MCF 10A (cell line): ENCODE measurements at regions not wholly inside any gene's neighbourhood (a gene's known extent, or its start where the extent isn't known, plus 50 kb on each side); places are given as distances from the start of the nearest gene placed in this dataset.

Source experiments
- BruUV-seq: library from RNA; stranded (reverse); fragments of 400-500 nt; replicated peaks from 2 replicates; lab custom pipeline; 2021; lab: Mats Ljungman, UMichigan
- CTCF ChIA-PET: fragments of 300-600 bp; sonication (Branson Sonifier 250); formaldehyde crosslinking; extraction: SDS; loops from one replicate; lab custom pipeline; 2021; ENCODE audit warnings: antibody characterized with exemption, inconsistent platforms; lab: Yijun Ruan, JAX
- POLR2A ChIA-PET: fragments of 300-600, 350-650 bp; sonication (Branson Sonifier 250); formaldehyde crosslinking; extraction: SDS; loops from one replicate; lab custom pipeline; 2020; ENCODE audit warnings: antibody characterized with exemption, inconsistent platforms; lab: Yijun Ruan, JAX
- DNase-seq: peaks from one replicate; pipeline ENCODE4 v3.0.0-alpha.2; 2018; ENCODE audit not compliant: unreplicated experiment
- H3K27ac Mint-ChIP-seq: one replicate; pipeline ENCODE4 v1.8.0; 2022; ENCODE audit warnings: mild to moderate bottlenecking, low read depth, mixed read lengths; ENCODE audit not compliant: unreplicated experiment
- H3K27me3 Mint-ChIP-seq: one replicate; pipeline ENCODE4 v1.8.0; 2022; ENCODE audit warnings: mixed read lengths; ENCODE audit not compliant: insufficient read depth, unreplicated experiment
- H3K36me3 Mint-ChIP-seq: one replicate; pipeline ENCODE4 v1.8.0; 2022; ENCODE audit warnings: mild to moderate bottlenecking, moderate library complexity, mixed read lengths; ENCODE audit not compliant: insufficient read depth, unreplicated experiment
- H3K4me1 Mint-ChIP-seq: one replicate; pipeline ENCODE4 v1.8.0; 2022; ENCODE audit warnings: mixed read lengths; ENCODE audit not compliant: insufficient read depth, unreplicated experiment
- H3K4me3 Mint-ChIP-seq: one replicate; pipeline ENCODE4 v1.8.0; 2022; ENCODE audit warnings: mild to moderate bottlenecking, moderate library complexity, mixed read lengths; ENCODE audit not compliant: unreplicated experiment
- H3K9me3 Mint-ChIP-seq: one replicate; pipeline ENCODE4 v1.8.0; 2022; ENCODE audit warnings: mixed read lengths; ENCODE audit not compliant: unreplicated experiment
- intact Hi-C: fragments of 100-400 bp; cut with micrococcal nuclease; formaldehyde crosslinking; loops from 2 replicates; pipeline ENCODE4 v1.14.1; 2022
- TF ChIP-seq, protein P1 (sequence below): fragments of 200-600 bp; IDR thresholded peaks from one replicate; pipeline ENCODE4 v1.8.0; 2022; ENCODE audit warnings: antibody characterized with exemption, mild to moderate bottlenecking; ENCODE audit not compliant: unreplicated experiment

DNA sequence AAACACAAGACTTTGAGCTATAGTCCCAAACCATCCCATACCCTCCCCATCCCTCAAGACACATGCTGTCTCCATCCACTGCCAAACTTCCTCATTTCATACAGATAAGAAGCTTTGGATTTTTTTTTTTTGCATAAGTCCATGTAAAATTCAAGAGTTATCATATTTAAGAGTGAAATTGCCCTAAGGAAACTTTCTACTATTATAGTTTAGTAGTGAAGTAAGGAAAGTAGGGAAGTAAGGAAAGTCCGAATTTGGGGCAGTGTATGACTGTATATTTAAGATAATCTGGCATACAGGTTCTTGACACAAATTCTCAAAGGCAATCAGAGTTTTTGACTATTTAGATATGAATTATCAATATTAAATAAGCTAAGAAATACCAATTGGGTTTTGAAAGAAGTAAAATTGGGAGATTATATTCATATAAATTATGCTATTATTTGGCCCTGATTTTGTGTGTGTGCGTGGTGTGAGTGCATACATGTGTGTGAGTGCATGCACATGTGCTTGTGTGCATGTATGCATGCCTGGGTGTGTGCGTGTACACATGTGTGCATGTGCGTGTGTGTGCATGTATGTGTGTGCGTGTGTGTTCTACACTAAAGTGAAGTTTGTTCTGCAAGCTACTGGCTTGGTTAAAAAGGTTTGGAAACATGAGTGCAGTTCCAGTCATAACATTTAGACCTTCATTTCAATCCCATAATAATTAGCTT lies 83.6 kb upstream of the MBNL1 start:
- intact Hi-C loops = no loop called here
- CTCF ChIA-PET = interaction anchor here (0.7 to 1.0 kb wide), 2 partner anchors 9 to 101 kb away, joined by 3 read pairs; no protein-coding TSS in a partner anchor
- Mint-ChIP-seq H3K4me1 (no peaks in the 10 kb centered on the region), H3K36me3 (no peaks in the 10 kb centered on the region), H3K27me3 (no peaks in the 10 kb centered on the region), H3K9me3 (no peaks in the 10 kb centered on the region), H3K27ac (no peak overlapping the region), H3K4me3 (no peak overlapping the region)
- TF ChIP-seq, protein P1, sequence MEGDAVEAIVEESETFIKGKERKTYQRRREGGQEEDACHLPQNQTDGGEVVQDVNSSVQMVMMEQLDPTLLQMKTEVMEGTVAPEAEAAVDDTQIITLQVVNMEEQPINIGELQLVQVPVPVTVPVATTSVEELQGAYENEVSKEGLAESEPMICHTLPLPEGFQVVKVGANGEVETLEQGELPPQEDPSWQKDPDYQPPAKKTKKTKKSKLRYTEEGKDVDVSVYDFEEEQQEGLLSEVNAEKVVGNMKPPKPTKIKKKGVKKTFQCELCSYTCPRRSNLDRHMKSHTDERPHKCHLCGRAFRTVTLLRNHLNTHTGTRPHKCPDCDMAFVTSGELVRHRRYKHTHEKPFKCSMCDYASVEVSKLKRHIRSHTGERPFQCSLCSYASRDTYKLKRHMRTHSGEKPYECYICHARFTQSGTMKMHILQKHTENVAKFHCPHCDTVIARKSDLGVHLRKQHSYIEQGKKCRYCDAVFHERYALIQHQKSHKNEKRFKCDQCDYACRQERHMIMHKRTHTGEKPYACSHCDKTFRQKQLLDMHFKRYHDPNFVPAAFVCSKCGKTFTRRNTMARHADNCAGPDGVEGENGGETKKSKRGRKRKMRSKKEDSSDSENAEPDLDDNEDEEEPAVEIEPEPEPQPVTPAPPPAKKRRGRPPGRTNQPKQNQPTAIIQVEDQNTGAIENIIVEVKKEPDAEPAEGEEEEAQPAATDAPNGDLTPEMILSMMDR = no peak
- no TSS peak for BruUV-seq
- POLR2A ChIA-PET = interaction anchor here (1.1 to 3.5 kb wide), 2 partner anchors 9 to 84 kb away, joined by 3 to 13 read pairs; partner anchors contain the start of gene MBNL1
- no peak for DNase-seq

GRCh38 chr3:152185891-152186630 lies 82.7 kb upstream of the MBNL1 start:
- CTCF ChIA-PET = interaction anchor here (0.7 to 1.2 kb wide), 3 partner anchors 16 to 175 kb away, joined by 3 to 5 read pairs (median 3); no protein-coding TSS in a partner anchor
- Mint-ChIP-seq H3K9me3 (no peaks in the 10 kb centered on the region), H3K4me1 (no peaks in the 10 kb centered on the region), H3K27ac (no peak overlapping the region), H3K4me3 (no peak overlapping the region), H3K27me3 (no peaks in the 10 kb centered on the region), H3K36me3 (no peaks in the 10 kb centered on the region)
- no TSS peak for BruUV-seq
- intact Hi-C loops = no loop called here
- DNase-seq = no peak
- TF ChIP-seq, protein P1 = no peak
- POLR2A ChIA-PET = interaction anchor here (3.5 kb wide), 1 partner anchor 10 kb away, joined by 13 read pairs; no protein-coding TSS in a partner anchor

- CTCF ChIA-PET = interaction anchor here (0.6 to 1.1 kb wide), 2 partner anchors 11 to 94 kb away, joined by 3 read pairs; no protein-coding TSS in a partner anchor
- TF ChIP-seq, protein P1 = no peak
- no peak overlapping the region for H3K4me3 Mint-ChIP-seq
- no TSS peak for BruUV-seq
- POLR2A ChIA-PET = no interaction called here
- H3K4me1 Mint-ChIP-seq = no peaks in the 10 kb centered on the region
- no peaks in the 10 kb centered on the region for H3K9me3 Mint-ChIP-seq
- H3K27ac Mint-ChIP-seq = no peak overlapping the region
- DNase-seq = no peak
- no peaks in the 10 kb centered on the region for H3K36me3 Mint-ChIP-seq
- no peaks in the 10 kb centered on the region for H3K27me3 Mint-ChIP-seq
- intact Hi-C loops = no loop called here
Observed at GRCh38 chr3:152190636-152191183, 78.0 kb upstream of the MBNL1 start.

DNA sequence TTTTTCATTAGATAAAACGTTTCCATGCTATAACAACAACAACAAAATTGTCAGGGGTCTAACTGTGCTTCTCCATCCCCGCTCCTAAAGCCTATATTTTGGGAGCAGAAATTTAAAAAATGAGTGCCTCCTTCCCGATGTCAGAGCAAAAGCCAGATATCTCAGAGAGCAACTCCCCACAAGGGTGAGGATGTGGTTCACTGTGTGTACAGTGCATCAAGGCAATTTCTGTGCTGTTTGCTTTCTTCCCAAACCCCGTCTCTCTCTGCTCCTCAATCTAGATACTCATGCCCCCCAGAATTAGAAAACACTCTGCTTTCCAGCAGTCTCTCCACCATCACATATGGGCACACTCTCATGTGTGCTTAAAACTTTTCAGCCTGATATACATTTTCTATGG lies 76.7 kb upstream of the MBNL1 start:
- H3K27me3 Mint-ChIP-seq = no peaks in the 10 kb centered on the region
- CTCF ChIA-PET = no interaction called here

More for the DNA sequence above, 76.7 kb upstream of the MBNL1 start:
- Mint-ChIP-seq H3K36me3 (no peaks in the 10 kb centered on the region), H3K27ac (no peak overlapping the region), H3K9me3 (no peaks in the 10 kb centered on the region), H3K4me3 (no peak overlapping the region), H3K4me1 (no peaks in the 10 kb centered on the region)
- TF ChIP-seq, protein P1 = no peak
- DNase-seq = no peak
- intact Hi-C loops = no loop called here
- BruUV-seq = no TSS peak
- POLR2A ChIA-PET = no interaction called here
